ENCODE measurements at regions not wholly inside any gene's neighbourhood (a gene's known extent, or its start where the extent isn't known, plus 50 kb on each side); places are given as distances from the start of the nearest gene placed in this dataset.
"Not testable (repeated sequence)": the region's sequence is repeated elsewhere in the genome, so short reads cannot be mapped to it uniquely, and the experiment has no call there.

GRCh38 chr18:73007195-73007914, 139.6 kb upstream of the NETO1 start:
- no peak for DNase-seq (ENCODE audit: low read depth)

- DNase-seq (ENCODE audit: low read depth), result no peak
Measured at GRCh38 chr18:73006331-73006730, 138.5 kb upstream of the NETO1 start.

- DNase-seq (ENCODE audit: low read depth), result no peak
Measured at GRCh38 chr18:73004260-73004659, 136.5 kb upstream of the NETO1 start.

GRCh38 chr18:72999971-73000607, 132.3 kb upstream of the NETO1 start:
- no peak for DNase-seq (ENCODE audit: low read depth)

- DNase-seq (ENCODE audit: low read depth), result no peak
Measured at GRCh38 chr18:72995558-72995957, 127.8 kb upstream of the NETO1 start.

GRCh38 chr18:72993250-72993649, 125.5 kb upstream of the NETO1 start:
- DNase-seq (ENCODE audit: low read depth), result no peak

GRCh38 chr18:72991379-72991778, 123.6 kb upstream of the NETO1 start:
- DNase-seq (ENCODE audit: low read depth), result no peak

- DNase-seq (ENCODE audit: low read depth), result not testable (repeated sequence)
Measured at GRCh38 chr18:72987570-72987969, 119.8 kb upstream of the NETO1 start.

GRCh38 chr18:72986103-72986502, 118.3 kb upstream of the NETO1 start:
- no peak for DNase-seq (ENCODE audit: low read depth)

GRCh38 chr18:72985686-72986085, 117.9 kb upstream of the NETO1 start:
- DNase-seq (ENCODE audit: low read depth), result no peak

- DNase-seq (ENCODE audit: low read depth), result no peak
Measured at GRCh38 chr18:72984290-72984689, 116.5 kb upstream of the NETO1 start.

GRCh38 chr18:72973841-72974240, 106.1 kb upstream of the NETO1 start:
- DNase-seq (ENCODE audit: low read depth), result no peak

- DNase-seq (ENCODE audit: low read depth), result no peak
Measured at GRCh38 chr18:72965616-72966015, 97.8 kb upstream of the NETO1 start.

- DNase-seq (ENCODE audit: low read depth), result not testable (repeated sequence)
Measured at GRCh38 chr18:72958195-72958594, 90.4 kb upstream of the NETO1 start.

GRCh38 chr18:72948439-72948838, 80.7 kb upstream of the NETO1 start:
- no peak for DNase-seq (ENCODE audit: low read depth)

GRCh38 chr18:72942766-72943165, 75.0 kb upstream of the NETO1 start:
- DNase-seq (ENCODE audit: low read depth), result no peak

GRCh38 chr18:72940986-72941385, 73.2 kb upstream of the NETO1 start:
- DNase-seq (ENCODE audit: low read depth), result no peak

GRCh38 chr18:72940509-72940908, 72.7 kb upstream of the NETO1 start:
- no peak for DNase-seq (ENCODE audit: low read depth)

- DNase-seq (ENCODE audit: low read depth), result no peak
Measured at GRCh38 chr18:72935744-72936143, 68.0 kb upstream of the NETO1 start.

- DNase-seq (ENCODE audit: low read depth), result no peak
Measured at GRCh38 chr18:72922895-72923294, 55.1 kb upstream of the NETO1 start.

All from LHCN-M2 (cell line).